PC-9 (cell line): ENCODE measurements at regions not wholly inside any gene's neighbourhood (a gene's known extent, or its start where the extent isn't known, plus 50 kb on each side); places are given as distances from the start of the nearest gene placed in this dataset.

Experiments
- BruUV-seq: library from RNA; stranded (reverse); fragments of 400-500 nt; replicated peaks from 2 replicates; lab custom pipeline; 2021; lab: Mats Ljungman, UMichigan
- CTCF ChIA-PET: fragments of 300-600 bp; sonication (Branson Sonifier 250); formaldehyde crosslinking; loops from one replicate; lab custom pipeline; 2022; ENCODE audit warnings: antibody characterized with exemption; lab: Charles Lee
- POLR2A ChIA-PET: fragments of 300-600 bp; sonication (Branson Sonifier 250); formaldehyde crosslinking; loops from one replicate; lab custom pipeline; 2022; ENCODE audit warnings: antibody characterized with exemption; ENCODE audit not compliant: unreplicated experiment; lab: Charles Lee
- DNase-seq, 2 experiments: peaks; one replicate each; pipeline versions ENCODE4 v3.0.0 to v3.0.0-alpha.2; 2015 to 2022; ENCODE audit warnings: mixed read lengths in 1 of 2
- H2AFZ ChIP-seq: fragments of 200-600 bp; sonication (generic); 2 replicates; pipeline ENCODE4 v1.8.1; 2017; ENCODE audit warnings: antibody characterized with exemption
- H3F3A ChIP-seq: fragments of 200-600 bp; sonication (generic); 2 replicates; pipeline ENCODE4 v1.8.1; 2017; ENCODE audit warnings: antibody characterized with exemption, mild to moderate bottlenecking, low read depth; ENCODE audit not compliant: insufficient read depth
- H3K27ac ChIP-seq: fragments of 200-600 bp; sonication (generic); 2 replicates; pipeline ENCODE4 v1.6.1; 2016; ENCODE audit warnings: mixed run types
- H3K27me3 ChIP-seq: fragments of 200-600 bp; sonication (generic); 2 replicates; pipeline ENCODE4 v1.6.1; 2016; ENCODE audit warnings: low read depth, mixed run types; ENCODE audit not compliant: insufficient read depth
- H3K36me3 ChIP-seq: fragments of 200-600 bp; sonication (generic); 2 replicates; pipeline ENCODE4 v1.6.1; 2016; ENCODE audit warnings: low read depth, mixed run types
- H3K4me1 ChIP-seq: fragments of 200-600 bp; sonication (generic); replicated peaks from 2 replicates; pipeline ENCODE4 v1.6.1; 2016; ENCODE audit warnings: mixed run types; ENCODE audit not compliant: insufficient read depth
- H3K4me2 ChIP-seq: fragments of 200-600 bp; sonication (generic); 2 replicates; pipeline ENCODE4 v1.6.1; 2017; ENCODE audit warnings: mixed run types
- H3K4me3 ChIP-seq: fragments of 200-600 bp; sonication (generic); 2 replicates; pipeline ENCODE4 v1.6.1; 2016; ENCODE audit warnings: mixed run types
- H3K79me2 ChIP-seq: fragments of 200-600 bp; sonication (generic); 2 replicates; pipeline ENCODE4 v1.6.1; 2017; ENCODE audit warnings: low read depth, mixed run types
- H3K9me2 ChIP-seq: fragments of 200-600 bp; sonication (generic); 2 replicates; pipeline ENCODE4 v1.8.1; 2017; ENCODE audit warnings: mild to moderate bottlenecking; ENCODE audit not compliant: insufficient read depth
- H3K9me3 ChIP-seq: fragments of 200-600 bp; sonication (generic); 2 replicates; pipeline ENCODE4 v1.8.1; 2016; ENCODE audit warnings: low read depth; ENCODE audit not compliant: insufficient read depth
- H4K20me1 ChIP-seq: fragments of 200-600 bp; sonication (generic); 2 replicates; pipeline ENCODE4 v1.8.1; 2017; ENCODE audit not compliant: insufficient read depth
- EZH2 ChIP-seq: fragments of 200-600 bp; sonication (generic); IDR thresholded peaks from 2 replicates; pipeline ENCODE4 v1.8.0; 2017; ENCODE audit warnings: antibody characterized with exemption, low read depth
- intact Hi-C: fragments of 100-400 bp; cut with micrococcal nuclease; formaldehyde crosslinking; loops from one replicate; pipeline ENCODE4 v1.10.0; 2022; ENCODE audit not compliant: unreplicated experiment
- TF ChIP-seq, protein P1 (sequence below): fragments of 200-600 bp; sonication (generic); conservative IDR thresholded peaks from 2 replicates; pipeline ENCODE4 v1.6.1; 2017; ENCODE audit warnings: mixed run types, antibody characterized with exemption, mild to moderate bottlenecking, moderate library complexity

GRCh38 chr6:113765909-113766308 lies 91.2 kb upstream of the MARCKS start:
- Histone ChIP-seq H3F3A (peaks cover 32% of the 10 kb centered on the region), H3K36me3 (no peaks in the 10 kb centered on the region), H3K27ac (0 out of 2 replicates have a peak overlapping the region, but pooled peaks have one; percentile 1), H3K9me2 (no peaks in the 10 kb centered on the region), H3K79me2 (no peaks in the 10 kb centered on the region), H3K4me2 (no peak overlapping the region), H3K9me3 (no peaks in the 10 kb centered on the region), H4K20me1 (no peaks in the 10 kb centered on the region), H3K27me3 (no peaks in the 10 kb centered on the region), H3K4me3 (no peak overlapping the region), H3K4me1 (peaks cover 34% of the 10 kb centered on the region), H2AFZ (no peak overlapping the region)
- TF ChIP-seq EZH2: no peak
- TF ChIP-seq, protein P1, sequence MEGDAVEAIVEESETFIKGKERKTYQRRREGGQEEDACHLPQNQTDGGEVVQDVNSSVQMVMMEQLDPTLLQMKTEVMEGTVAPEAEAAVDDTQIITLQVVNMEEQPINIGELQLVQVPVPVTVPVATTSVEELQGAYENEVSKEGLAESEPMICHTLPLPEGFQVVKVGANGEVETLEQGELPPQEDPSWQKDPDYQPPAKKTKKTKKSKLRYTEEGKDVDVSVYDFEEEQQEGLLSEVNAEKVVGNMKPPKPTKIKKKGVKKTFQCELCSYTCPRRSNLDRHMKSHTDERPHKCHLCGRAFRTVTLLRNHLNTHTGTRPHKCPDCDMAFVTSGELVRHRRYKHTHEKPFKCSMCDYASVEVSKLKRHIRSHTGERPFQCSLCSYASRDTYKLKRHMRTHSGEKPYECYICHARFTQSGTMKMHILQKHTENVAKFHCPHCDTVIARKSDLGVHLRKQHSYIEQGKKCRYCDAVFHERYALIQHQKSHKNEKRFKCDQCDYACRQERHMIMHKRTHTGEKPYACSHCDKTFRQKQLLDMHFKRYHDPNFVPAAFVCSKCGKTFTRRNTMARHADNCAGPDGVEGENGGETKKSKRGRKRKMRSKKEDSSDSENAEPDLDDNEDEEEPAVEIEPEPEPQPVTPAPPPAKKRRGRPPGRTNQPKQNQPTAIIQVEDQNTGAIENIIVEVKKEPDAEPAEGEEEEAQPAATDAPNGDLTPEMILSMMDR: no peak
- DNase-seq: no peak
- intact Hi-C loops: no loop called here
- ChIA-PET CTCF (no interaction called here), POLR2A (no interaction called here)
- BruUV-seq: no TSS peak

GRCh38 chr6:113767985-113768384 lies 89.2 kb upstream of the MARCKS start:
- H3K4me1 ChIP-seq: peaks cover 18% of the 10 kb centered on the region
- H2AFZ ChIP-seq: no peak overlapping the region
- no peaks in the 10 kb centered on the region for H3K79me2 ChIP-seq
- POLR2A ChIA-PET: no interaction called here
- intact Hi-C loops: no loop called here
- TF ChIP-seq EZH2: no peak
- TF ChIP-seq, protein P1: no peak
- H3K27ac ChIP-seq: no peak overlapping the region
- H3K4me3 ChIP-seq: no peak overlapping the region
- no peak overlapping the region for H3K4me2 ChIP-seq
- peaks cover 21% of the 10 kb centered on the region for H3F3A ChIP-seq
- no peaks in the 10 kb centered on the region for H3K9me2 ChIP-seq
- no peaks in the 10 kb centered on the region for H3K27me3 ChIP-seq
- no peaks in the 10 kb centered on the region for H3K36me3 ChIP-seq
- CTCF ChIA-PET: no interaction called here
- no peaks in the 10 kb centered on the region for H4K20me1 ChIP-seq
- BruUV-seq: no TSS peak
- no peak for DNase-seq
- H3K9me3 ChIP-seq: no peaks in the 10 kb centered on the region

- H3K4me1 ChIP-seq: peaks cover 12% of the 10 kb centered on the region
- H3K9me2 ChIP-seq: no peaks in the 10 kb centered on the region
- peaks cover 6% of the 10 kb centered on the region; the same call in 1 of the 2 replicates for H3F3A ChIP-seq
- H3K4me2 ChIP-seq: no peak overlapping the region
- no peaks in the 10 kb centered on the region for H3K79me2 ChIP-seq
- no peak overlapping the region for H2AFZ ChIP-seq
- no peaks in the 10 kb centered on the region for H3K36me3 ChIP-seq
- no TSS peak for BruUV-seq
- ChIA-PET CTCF (no interaction called here), POLR2A (no interaction called here)
- H4K20me1 ChIP-seq: no peaks in the 10 kb centered on the region
- TF ChIP-seq, protein P1: no peak
- no peak for TF ChIP-seq EZH2
- no peak overlapping the region for H3K4me3 ChIP-seq
- DNase-seq: no peak
- no peaks in the 10 kb centered on the region for H3K27me3 ChIP-seq
- intact Hi-C loops: no loop called here
- H3K27ac ChIP-seq: no peak overlapping the region
- peaks cover 4% of the 10 kb centered on the region for H3K9me3 ChIP-seq
These were observed 84.2 kb upstream of the MARCKS start for GRCh38 chr6:113772961-113773360.
